Esophagus muscularis mucosa (tissue), 4 donors: ENCODE measurements at regions not wholly inside any gene's neighbourhood (a gene's known extent, or its start where the extent isn't known, plus 50 kb on each side); places are given as distances from the start of the nearest gene placed in this dataset.

Experiments used
- DNase-seq: peaks from one replicate; pipeline ENCODE4 v3.0.0-alpha.2; 2017; ENCODE audit errors: extremely low spot score
- H3K27ac ChIP-seq, 4 donors: fragments of 200-600 bp; sonication (generic); replicated peaks in 1 of 4; 1 replicate in 3 of 4; 2 replicates in 1 of 4; pipeline ENCODE4 v1.5.1; 2016 to 2019; ENCODE audit warnings: mild to moderate bottlenecking in 1 of 4
- H3K27me3 ChIP-seq, 4 donors: fragments of 200-600 bp; sonication (generic); one replicate each; pipeline versions ENCODE4 v1.5.1 to v1.6.0; 2016 to 2019
- H3K36me3 ChIP-seq, 4 donors: fragments of 200-600 bp; sonication (generic); one replicate each; pipeline ENCODE4 v1.5.1; 2016 to 2019
- H3K4me1 ChIP-seq, 4 donors: fragments of 200-600 bp; sonication (generic); one replicate each; pipeline ENCODE4 v1.5.1; 2016 to 2019
- H3K4me3 ChIP-seq, 4 donors: fragments of 200-600 bp; sonication (generic); 1 replicate in 2 of 4; 2 replicates in 2 of 4; pipeline ENCODE4 v1.5.1; 2016 to 2019; ENCODE audit warnings: mild to moderate bottlenecking in 4 of 4, moderate library complexity in 1 of 4
- H3K9me3 ChIP-seq, 4 donors: fragments of 200-600 bp; sonication (generic); 1 replicate in 3 of 4; 2 replicates in 1 of 4; pipeline ENCODE4 v1.5.1; 2016 to 2019
- CTCF ChIP-seq, 3 experiments: fragments of 200-600 bp in 2 of 3; fragments of 450-650 bp in 1 of 3; sonication (generic) in 2 of 3; IDR thresholded peaks; one replicate each; pipeline ENCODE4 v1.5.1; 2017 to 2019; ENCODE audit warnings: antibody characterized with exemption in 3 of 3, mild to moderate bottlenecking in 2 of 3, moderate library complexity in 1 of 3
- EP300 ChIP-seq: sonication (generic); formaldehyde crosslinking; IDR thresholded peaks from one replicate; pipeline ENCODE4 v1.6.1; 2017; ENCODE audit warnings: antibody characterized with exemption
- POLR2A ChIP-seq: fragments of 450-650 bp; IDR thresholded peaks from one replicate; pipeline ENCODE4 v1.6.1; 2017; ENCODE audit warnings: antibody characterized with exemption, moderate library complexity, mild to moderate bottlenecking, low read depth
- POLR2AphosphoS5 ChIP-seq, 2 donors: sonication (generic); formaldehyde crosslinking; IDR thresholded peaks; one replicate each; pipeline ENCODE4 v1.6.1; 2017; ENCODE audit warnings: antibody characterized with exemption in 2 of 2
- WGBS: methylation state at CpG from one replicate; pipeline ENCODE4 v1.1.5; 2018; 5-methylcytosine and 5-hydroxymethylcytosine counted together
- intact Hi-C: fragments of 100-400 bp; cut with DNase I; formaldehyde crosslinking; loops from one replicate; pipeline ENCODE4 v1.15.1; 2023

GRCh38 chr20:59411170-59411569 lies 110.8 kb downstream of the EDN3 start:
- no peak overlapping the region for H3K4me3 ChIP-seq
- WGBS = 89% methylated on average over 14 of the region's 17 CpGs
- TF ChIP-seq POLR2AphosphoS5 (IDR thresholded peaks at IDR 0.05) = no peak
- TF ChIP-seq EP300 = no peak
- no peak for TF ChIP-seq CTCF (IDR thresholded peaks at IDR 0.05)
- TF ChIP-seq POLR2A = no peak
- no peak overlapping the region for H3K27ac ChIP-seq
- peaks cover 0 to 77% (median 2%) of the 10 kb centered on the region in 4 donors for H3K27me3 ChIP-seq
- H3K4me1 ChIP-seq = no peaks in the 10 kb centered on the region
- no peak for DNase-seq
- H3K9me3 ChIP-seq = no peaks in the 10 kb centered on the region
- intact Hi-C loops = no loop called here
- no peaks in the 10 kb centered on the region for H3K36me3 ChIP-seq

GRCh38 chr20:59411589-59411988 lies 111.2 kb downstream of the EDN3 start:
- no peak overlapping the region for H3K27ac ChIP-seq
- intact Hi-C loops = no loop called here
- no peaks in the 10 kb centered on the region for H3K9me3 ChIP-seq
- no peaks in the 10 kb centered on the region for H3K36me3 ChIP-seq
- WGBS = 87% methylated on average over 5 of the region's 7 CpGs
- H3K4me3 ChIP-seq = no peak overlapping the region
- peaks cover 0 to 76% (median 2%) of the 10 kb centered on the region in 4 donors for H3K27me3 ChIP-seq
- no peaks in the 10 kb centered on the region for H3K4me1 ChIP-seq
- no peak for DNase-seq
- no peak for TF ChIP-seq POLR2AphosphoS5 (IDR thresholded peaks at IDR 0.05)
- no peak for TF ChIP-seq POLR2A
- no peak for TF ChIP-seq EP300
- TF ChIP-seq CTCF (IDR thresholded peaks at IDR 0.05) = no peak

- DNase-seq = no peak
- Histone ChIP-seq H3K27me3 (peaks cover 0 to 78% (median 0%) of the 10 kb centered on the region in 4 donors), H3K4me1 (no peaks in the 10 kb centered on the region), H3K27ac (no peak overlapping the region), H3K36me3 (no peaks in the 10 kb centered on the region), H3K9me3 (no peaks in the 10 kb centered on the region), H3K4me3 (no peak overlapping the region)
- intact Hi-C loops = no loop called here
- WGBS = 77% methylated on average over 6 of the region's 6 CpGs
- no peak for TF ChIP-seq EP300
- TF ChIP-seq CTCF (IDR thresholded peaks at IDR 0.05) = no peak
- TF ChIP-seq POLR2A = no peak
- TF ChIP-seq POLR2AphosphoS5 (IDR thresholded peaks at IDR 0.05) = no peak
These were observed 111.8 kb downstream of the EDN3 start for GRCh38 chr20:59412181-59412580.

GRCh38 chr20:59412875-59413284 lies 112.5 kb downstream of the EDN3 start:
- TF ChIP-seq EP300 (no peak), POLR2A (no peak), POLR2AphosphoS5 (IDR thresholded peaks at IDR 0.05) (no peak), CTCF (IDR thresholded peaks at IDR 0.05) (no peak)

GRCh38 chr20:59413326-59413865 lies 113.0 kb downstream of the EDN3 start:
- 92% methylated on average over 6 of the region's 6 CpGs for WGBS
- TF ChIP-seq EP300 (no peak), POLR2AphosphoS5 (IDR thresholded peaks at IDR 0.05) (no peak), CTCF (IDR thresholded peaks at IDR 0.05) (no peak), POLR2A (no peak)
- no peak for DNase-seq
- Histone ChIP-seq H3K27ac (no peak overlapping the region), H3K36me3 (no peaks in the 10 kb centered on the region), H3K4me1 (no peaks in the 10 kb centered on the region), H3K27me3 (peaks cover 0 to 76% (median 0%) of the 10 kb centered on the region in 4 donors), H3K4me3 (no peak overlapping the region), H3K9me3 (no peaks in the 10 kb centered on the region)
- intact Hi-C loops = no loop called here

More at GRCh38 chr20:59412875-59413284, 112.5 kb downstream of the EDN3 start:
- Histone ChIP-seq H3K4me3 (no peak overlapping the region), H3K9me3 (no peaks in the 10 kb centered on the region), H3K27ac (no peak overlapping the region), H3K27me3 (peaks cover 0 to 76% (median 0%) of the 10 kb centered on the region in 4 donors), H3K36me3 (no peaks in the 10 kb centered on the region), H3K4me1 (no peaks in the 10 kb centered on the region)
- intact Hi-C loops = no loop called here
- 47% methylated on average over 3 of the region's 6 CpGs for WGBS
- DNase-seq = no peak
